ENCODE measurements at regions not wholly inside any gene's neighbourhood (a gene's known extent, or its start where the extent isn't known, plus 50 kb on each side); places are given as distances from the start of the nearest gene placed in this dataset.

GRCh38 chr15:101541501-101542292 is 52.2 kb upstream of the PCSK6 start:
- intact Hi-C loops (cut with micrococcal nuclease; ENCODE audit: unreplicated experiment) = no loop called here
- no peaks in the 10 kb centered on the region for H3K9me3 ChIP-seq (ENCODE audit: low read length)
- no peaks in the 10 kb centered on the region for H3K79me2 ChIP-seq (ENCODE audit: insufficient read depth, low read depth, low read length)
- no peak for DNase-seq (ENCODE audit: low spot score)
- no peaks in the 10 kb centered on the region for H3K9me2 ChIP-seq (ENCODE audit: insufficient read depth, low read length)
- no TSS peak for BruUV-seq (replicated peaks)
- no peak overlapping the region for H3K4me3 ChIP-seq (ENCODE audit: low read depth, low read length, poor library complexity, severe bottlenecking)
- no peaks in the 10 kb centered on the region for H4K20me1 ChIP-seq (ENCODE audit: insufficient read depth, low read length)
- no peak overlapping the region for H3K4me2 ChIP-seq (ENCODE audit: low read length)
- no peak overlapping the region for H2AFZ ChIP-seq (ENCODE audit: low read length)
- TF ChIP-seq CTCF (conservative IDR thresholded peaks at IDR 0.05; ENCODE audit: low read length) (no peak), EZH2phosphoT487 (IDR thresholded peaks at IDR 0.05; ENCODE audit: borderline replicate concordance, low read depth, low read length) (no peak)
- H3K4me1 ChIP-seq (ENCODE audit: insufficient read depth, low read length, poor library complexity, severe bottlenecking) = no peaks in the 10 kb centered on the region
- CTCF ChIA-PET (ENCODE audit: unreplicated experiment) = no interaction called here
- no peaks in the 10 kb centered on the region for H3K36me3 ChIP-seq (ENCODE audit: insufficient read depth, low read length)
- H3K27ac ChIP-seq (ENCODE audit: low read depth, low read length, poor library complexity, severe bottlenecking) = no peak overlapping the region
- POLR2A ChIA-PET = no interaction called here

GRCh38 chr15:101540480-101541239 is 51.2 kb upstream of the PCSK6 start:
- CTCF ChIA-PET (ENCODE audit: unreplicated experiment) = no interaction called here
- H3K27ac ChIP-seq (ENCODE audit: low read depth, low read length, poor library complexity, severe bottlenecking) = no peak overlapping the region
- no peaks in the 10 kb centered on the region for H3K36me3 ChIP-seq (ENCODE audit: insufficient read depth, low read length)
- H3K9me2 ChIP-seq (ENCODE audit: insufficient read depth, low read length) = no peaks in the 10 kb centered on the region
- no peaks in the 10 kb centered on the region for H3K9me3 ChIP-seq (ENCODE audit: low read length)
- H3K4me2 ChIP-seq (ENCODE audit: low read length) = no peak overlapping the region
- no peak for DNase-seq (ENCODE audit: low spot score)
- no peaks in the 10 kb centered on the region for H3K79me2 ChIP-seq (ENCODE audit: insufficient read depth, low read depth, low read length)
- no peaks in the 10 kb centered on the region for H3K4me1 ChIP-seq (ENCODE audit: insufficient read depth, low read length, poor library complexity, severe bottlenecking)
- POLR2A ChIA-PET = no interaction called here
- no peak overlapping the region for H3K4me3 ChIP-seq (ENCODE audit: low read depth, low read length, poor library complexity, severe bottlenecking)
- TF ChIP-seq CTCF (conservative IDR thresholded peaks at IDR 0.05; ENCODE audit: low read length) (no peak), EZH2phosphoT487 (IDR thresholded peaks at IDR 0.05; ENCODE audit: borderline replicate concordance, low read depth, low read length) (no peak)
- no TSS peak for BruUV-seq (replicated peaks)
- intact Hi-C loops (cut with micrococcal nuclease; ENCODE audit: unreplicated experiment) = no loop called here
- H2AFZ ChIP-seq (ENCODE audit: low read length) = no peak overlapping the region
- H4K20me1 ChIP-seq (ENCODE audit: insufficient read depth, low read length) = no peaks in the 10 kb centered on the region

- BruUV-seq (replicated peaks) = no TSS peak
- no peak overlapping the region for H2AFZ ChIP-seq (ENCODE audit: low read length)
- no peaks in the 10 kb centered on the region for H3K36me3 ChIP-seq (ENCODE audit: insufficient read depth, low read length)
- H3K27ac ChIP-seq (ENCODE audit: low read depth, low read length, poor library complexity, severe bottlenecking) = no peak overlapping the region
- H3K9me2 ChIP-seq (ENCODE audit: insufficient read depth, low read length) = no peaks in the 10 kb centered on the region
- H4K20me1 ChIP-seq (ENCODE audit: insufficient read depth, low read length) = no peaks in the 10 kb centered on the region
- H3K4me1 ChIP-seq (ENCODE audit: insufficient read depth, low read length, poor library complexity, severe bottlenecking) = no peaks in the 10 kb centered on the region
- ChIA-PET CTCF (ENCODE audit: unreplicated experiment) (no interaction called here), POLR2A (no interaction called here)
- no peak for DNase-seq (ENCODE audit: low spot score)
- H3K4me2 ChIP-seq (ENCODE audit: low read length) = no peak overlapping the region
- TF ChIP-seq EZH2phosphoT487 (IDR thresholded peaks at IDR 0.05; ENCODE audit: borderline replicate concordance, low read depth, low read length) = no peak
- no peak for TF ChIP-seq CTCF (conservative IDR thresholded peaks at IDR 0.05; ENCODE audit: low read length)
- intact Hi-C loops (cut with micrococcal nuclease; ENCODE audit: unreplicated experiment) = no loop called here
- no peak overlapping the region for H3K4me3 ChIP-seq (ENCODE audit: low read depth, low read length, poor library complexity, severe bottlenecking)
- no peaks in the 10 kb centered on the region for H3K79me2 ChIP-seq (ENCODE audit: insufficient read depth, low read depth, low read length)
- H3K9me3 ChIP-seq (ENCODE audit: low read length) = no peaks in the 10 kb centered on the region
These were observed 50.4 kb upstream of the PCSK6 start for GRCh38 chr15:101539930-101540329.
